Gastroesophageal sphincter (tissue), 4 donors: ENCODE measurements at regions not wholly inside any gene's neighbourhood (a gene's known extent, or its start where the extent isn't known, plus 50 kb on each side); places are given as distances from the start of the nearest gene placed in this dataset.
"Not testable (repeated sequence)": the region's sequence is repeated elsewhere in the genome, so short reads cannot be mapped to it uniquely, and the experiment has no call there.

Source experiments
- ATAC-seq: fragments of 150-250 bp; one replicate; pipeline ENCODE4 v1.9.1; 2016; ENCODE audit warnings: mild to moderate bottlenecking, moderate library complexity
- H3K27ac ChIP-seq, 4 donors: fragments of 200-600 bp; sonication (generic) in 3 of 4; 1 replicate in 3 of 4; 2 replicates in 1 of 4; pipeline ENCODE4 v1.5.1; 2016 to 2019
- H3K27me3 ChIP-seq: fragments of 200-600 bp; sonication (generic); one replicate; pipeline ENCODE4 v1.5.1; 2019
- H3K36me3 ChIP-seq, 2 donors: fragments of 200-600 bp; sonication (generic); one replicate each; pipeline ENCODE4 v1.5.1; 2019; ENCODE audit warnings: control low read depth in 1 of 2
- H3K4me1 ChIP-seq, 3 donors: fragments of 200-600 bp; sonication (generic); 1 replicate in 2 of 3; 2 replicates in 1 of 3; pipeline ENCODE4 v1.5.1; 2016 to 2019; ENCODE audit warnings: control low read depth in 2 of 3
- H3K4me3 ChIP-seq, 2 donors: fragments of 200-600 bp; sonication (generic); one replicate each; pipeline ENCODE4 v1.5.1; 2019; ENCODE audit warnings: mild to moderate bottlenecking in 1 of 2, moderate library complexity in 1 of 2
- H3K9me3 ChIP-seq, 3 donors: fragments of 200-600 bp; sonication (generic); one replicate each; pipeline ENCODE4 v1.5.1; 2017 to 2019; ENCODE audit warnings: control low read depth in 2 of 3
- WGBS, 2 donors: methylation state at CpG; one replicate each; pipeline ENCODE4 v1.1.5; 2018; ENCODE audit warnings: low coverage in 1 of 2; 5-methylcytosine and 5-hydroxymethylcytosine counted together

- H3K27ac ChIP-seq, H3K9me3 ChIP-seq, H3K4me1 ChIP-seq, H3K36me3 ChIP-seq, ATAC-seq, H3K4me3 ChIP-seq: not testable (repeated sequence)
- peaks cover 13% of the 10 kb centered on the region for H3K27me3 ChIP-seq
- 67 to 86% methylated on average over 1 of the region's 4 CpGs for WGBS, 2 donors
Measured at GRCh38 chr2:91573755-91574154, 2882.3 kb downstream of the RPIA start.

- H3K36me3 ChIP-seq, H3K4me3 ChIP-seq, H3K9me3 ChIP-seq, H3K4me1 ChIP-seq, H3K27ac ChIP-seq, ATAC-seq: not testable (repeated sequence)
- no CpG with 5 or more reads among the region's 8 CpGs for WGBS, 2 donors
- H3K27me3 ChIP-seq = peaks cover 15% of the 10 kb centered on the region
Measured at GRCh38 chr2:91574255-91574654, 2882.8 kb downstream of the RPIA start.

GRCh38 chr2:91575701-91576100 lies 2884.2 kb downstream of the RPIA start:
- peaks cover 15% of the 10 kb centered on the region for H3K27me3 ChIP-seq
- H3K4me1 ChIP-seq, H3K9me3 ChIP-seq, H3K27ac ChIP-seq, ATAC-seq, H3K4me3 ChIP-seq, H3K36me3 ChIP-seq: not testable (repeated sequence)
- WGBS, 2 donors = 65 to 89% methylated on average over 3 to 6 of the region's 11 CpGs

- H3K36me3 ChIP-seq, H3K27ac ChIP-seq, H3K4me1 ChIP-seq, H3K9me3 ChIP-seq, H3K4me3 ChIP-seq, ATAC-seq: not testable (repeated sequence)
- 79 to 86% methylated on average over 1 to 2 of the region's 6 CpGs for WGBS, 2 donors
- H3K27me3 ChIP-seq = peaks cover 11% of the 10 kb centered on the region
Measured at GRCh38 chr2:91577406-91577805, 2885.9 kb downstream of the RPIA start.

GRCh38 chr2:91578678-91579077 lies 2887.2 kb downstream of the RPIA start:
- Histone ChIP-seq H3K9me3 (peaks cover 0 to 12% (median 0%) of the 10 kb centered on the region in 3 donors), H3K27me3 (peaks cover 12% of the 10 kb centered on the region)
- not testable (repeated sequence) for H3K4me3 ChIP-seq, H3K4me1 ChIP-seq, H3K36me3 ChIP-seq, H3K27ac ChIP-seq, ATAC-seq
- 43 to 57% methylated on average over 3 of the region's 3 CpGs for WGBS, 2 donors

- not testable (repeated sequence) for ATAC-seq
- H3K9me3 ChIP-seq = peaks cover 0 to 21% (median 0%) of the 10 kb centered on the region in 3 donors
Measured at GRCh38 chr2:91579555-91579954, 2888.1 kb downstream of the RPIA start.

GRCh38 chr2:91580043-91580442 lies 2888.6 kb downstream of the RPIA start:
- not testable (repeated sequence) for H3K36me3 ChIP-seq, H3K4me3 ChIP-seq, H3K27ac ChIP-seq, ATAC-seq, H3K4me1 ChIP-seq
- Histone ChIP-seq H3K27me3 (peaks cover 19% of the 10 kb centered on the region), H3K9me3 (peaks cover 0 to 24% (median 0%) of the 10 kb centered on the region in 3 donors)
- 66 to 68% methylated on average over 4 of the region's 4 CpGs for WGBS, 2 donors

More at GRCh38 chr2:91579555-91579954, 2888.1 kb downstream of the RPIA start:
- not testable (repeated sequence) for H3K27ac ChIP-seq, H3K4me3 ChIP-seq, H3K36me3 ChIP-seq, H3K4me1 ChIP-seq
- peaks cover 18% of the 10 kb centered on the region for H3K27me3 ChIP-seq
- WGBS, 2 donors = 52 to 54% methylated on average over 3 of the region's 3 CpGs

- not testable (repeated sequence) for ATAC-seq, H3K36me3 ChIP-seq, H3K4me3 ChIP-seq, H3K27ac ChIP-seq
- 46% methylated on average over 2 of the region's 6 CpGs; no CpG with 5 or more reads in 1 of the 2 donors for whole genome bisulfite sequencing, 2 donors
- Histone ChIP-seq H3K9me3 (peaks cover 0 to 31% (median 0%) of the 10 kb centered on the region in 3 donors), H3K27me3 (peaks cover 52% of the 10 kb centered on the region), H3K4me1 (peaks cover 0 to 11% (median 0%) of the 10 kb centered on the region in 3 donors)
Measured at GRCh38 chr2:91587098-91587497, 2895.6 kb downstream of the RPIA start.

- Histone ChIP-seq H3K9me3 (peaks cover 0 to 26% (median 0%) of the 10 kb centered on the region in 3 donors), H3K27me3 (peaks cover 58% of the 10 kb centered on the region), H3K4me1 (peaks cover 0 to 11% (median 0%) of the 10 kb centered on the region in 3 donors)
- H3K4me3 ChIP-seq, ATAC-seq, H3K36me3 ChIP-seq, H3K27ac ChIP-seq: not testable (repeated sequence)
- 79 to 83% methylated on average over 6 to 8 of the region's 17 CpGs for WGBS, 2 donors
Measured at GRCh38 chr2:91587908-91588535, 2896.5 kb downstream of the RPIA start.

- not testable (repeated sequence) for H3K36me3 ChIP-seq, ATAC-seq, H3K4me3 ChIP-seq, H3K27ac ChIP-seq
- H3K27me3 ChIP-seq = peaks cover 61% of the 10 kb centered on the region
- peaks cover 0 to 11% (median 0%) of the 10 kb centered on the region in 3 donors for H3K4me1 ChIP-seq
- WGBS, 2 donors = 77 to 97% methylated on average over 5 to 11 of the region's 36 CpGs
- peaks cover 0 to 18% (median 0%) of the 10 kb centered on the region in 3 donors for H3K9me3 ChIP-seq
Measured at GRCh38 chr2:91588782-91589223, 2897.3 kb downstream of the RPIA start.

- WGBS, 2 donors = 31 to 66% methylated on average over 21 to 26 of the region's 65 CpGs
- H3K4me3 ChIP-seq = not testable (repeated sequence)
Measured at GRCh38 chr2:91589454-91590328, 2898.2 kb downstream of the RPIA start.

GRCh38 chr2:91590381-91590780 lies 2898.9 kb downstream of the RPIA start:
- H3K27ac ChIP-seq, H3K9me3 ChIP-seq, ATAC-seq, H3K4me3 ChIP-seq, H3K36me3 ChIP-seq: not testable (repeated sequence)
- WGBS, 2 donors = 86 to 93% methylated on average over 2 to 4 of the region's 12 CpGs
- peaks cover 0 to 11% (median 0%) of the 10 kb centered on the region in 3 donors for H3K4me1 ChIP-seq
- peaks cover 68% of the 10 kb centered on the region for H3K27me3 ChIP-seq

More at GRCh38 chr2:91589454-91590328, 2898.2 kb downstream of the RPIA start:
- H3K9me3 ChIP-seq, ATAC-seq, H3K36me3 ChIP-seq, H3K27ac ChIP-seq: not testable (repeated sequence)
- peaks cover 0 to 11% (median 0%) of the 10 kb centered on the region in 3 donors for H3K4me1 ChIP-seq
- H3K27me3 ChIP-seq = peaks cover 63% of the 10 kb centered on the region

- H3K27ac ChIP-seq, H3K9me3 ChIP-seq, H3K4me3 ChIP-seq, H3K36me3 ChIP-seq, ATAC-seq: not testable (repeated sequence)
- WGBS, 2 donors = 53 to 84% methylated on average over 3 to 4 of the region's 6 CpGs
- Histone ChIP-seq H3K27me3 (peaks cover 71% of the 10 kb centered on the region), H3K4me1 (peaks cover 0 to 11% (median 0%) of the 10 kb centered on the region in 3 donors)
Measured at GRCh38 chr2:91591066-91591465, 2899.6 kb downstream of the RPIA start.
